ENCODE measurements at regions not wholly inside any gene's neighbourhood (a gene's known extent, or its start where the extent isn't known, plus 50 kb on each side); places are given as distances from the start of the nearest gene placed in this dataset.

DNA sequence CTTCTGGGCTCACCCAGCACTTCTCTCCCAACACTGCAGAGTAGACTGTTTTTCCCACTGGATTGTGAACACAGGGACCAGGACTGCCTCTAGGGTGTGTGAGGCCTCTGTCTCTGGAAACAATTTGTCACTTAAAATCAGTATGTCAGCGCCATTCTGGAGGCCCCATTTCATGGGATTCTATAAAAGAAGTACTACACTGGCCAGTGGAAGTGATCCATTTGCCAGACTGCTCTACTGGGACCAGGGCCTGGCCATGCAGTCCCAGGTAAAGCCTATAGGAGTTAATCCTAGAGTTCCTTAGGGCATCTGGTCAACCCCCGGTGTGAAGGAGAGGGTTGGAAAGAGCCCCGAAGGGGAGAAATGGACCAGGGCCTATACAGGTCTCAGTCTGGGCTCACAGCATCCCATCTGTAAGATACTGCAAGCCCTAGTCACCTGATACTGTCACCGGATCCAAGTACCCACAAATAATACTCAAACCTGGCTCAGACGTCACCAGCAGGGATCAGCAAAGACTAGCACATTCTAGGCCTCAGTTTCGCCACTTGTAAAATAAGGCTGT is 245.0 kb downstream of the FOXD2 start:
- TF ChIP-seq POLR2A (IDR thresholded peaks at IDR 0.05; ENCODE audit: low read depth, low read length) (no peak), POLR2AphosphoS5 (IDR thresholded peaks at IDR 0.05; ENCODE audit: low read depth, low read length) (no peak), TAF1 (IDR thresholded peaks at IDR 0.05; ENCODE audit: low read depth, low read length) (no peak), POU2F2 (IDR thresholded peaks at IDR 0.05; ENCODE audit: low read depth, low read length) (no peak), PAX5 (IDR thresholded peaks at IDR 0.05; ENCODE audit: insufficient read depth, low read length, severe bottlenecking) (no peak)

All from GM12891 (cell line).